ENCODE measurements at regions not wholly inside any gene's neighbourhood (a gene's known extent, or its start where the extent isn't known, plus 50 kb on each side); places are given as distances from the start of the nearest gene placed in this dataset.

DNA sequence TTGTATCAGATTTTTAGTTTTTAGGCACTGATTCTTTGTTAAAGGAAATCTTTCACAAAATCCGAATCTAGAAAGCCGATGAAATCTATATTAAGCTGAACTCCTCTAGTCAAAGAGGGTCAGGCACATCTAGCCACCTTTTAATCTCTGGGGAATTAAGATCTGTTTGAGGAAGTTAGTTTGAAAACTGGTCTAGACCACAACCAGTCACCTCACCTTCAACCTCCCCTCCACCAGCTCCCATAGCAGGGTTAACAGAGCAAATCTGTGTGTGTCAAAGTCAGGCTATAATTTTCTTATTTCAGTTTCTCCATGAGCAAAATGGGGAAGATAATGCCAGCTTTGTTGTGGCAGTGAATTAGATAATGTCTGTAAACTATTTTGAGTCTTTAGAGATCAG is 110.0 kb upstream of the IGFBP7 start:
- ChIA-PET POLR2A (no interaction called here), CTCF (interaction anchor here (0.9 to 4.0 kb wide), 4 partner anchors 14 to 57 kb away, joined by 6 to 15 read pairs (median 8); no protein-coding TSS in a partner anchor), RAD21 (ENCODE audit: unreplicated experiment) (no interaction called here), SMC1A (ENCODE audit: uncharacterized antibody, unreplicated experiment) (interaction anchor here (0.6 to 1.2 kb wide), 3 partner anchors 10 to 313 kb away, joined by 3 read pairs; partner anchors contain the start of gene REST)
- BruUV-seq (replicated peaks) = no TSS peak
- peak; percentile 79 for ATAC-seq
- H2AFZ ChIP-seq (ENCODE audit: control insufficient read depth, low read depth, low read length) = no peak overlapping the region
- H3K4me1 ChIP-seq (ENCODE audit: control insufficient read depth, insufficient read depth, low read length) = no peaks in the 10 kb centered on the region
- no peak for FAIRE-seq
- DNase-seq (ENCODE audit: low read depth, low spot score) = no peak
- no peak overlapping the region for H3K9ac ChIP-seq (ENCODE audit: control insufficient read depth, insufficient read depth, low read length)
- no peak overlapping the region for H3K4me2 ChIP-seq (ENCODE audit: control insufficient read depth, insufficient read depth)
- no peaks in the 10 kb centered on the region for H3K79me2 ChIP-seq (ENCODE audit: control insufficient read depth, insufficient read depth, low read length)
- no peaks in the 10 kb centered on the region for H3K27me3 ChIP-seq (replicated peaks in 1 of 2; ENCODE audit: control insufficient read depth in 2 of 2, insufficient read depth in 2 of 2, low read length in 1 of 2)
- 3% methylated on average over 2 of the region's 2 CpGs for WGBS (ENCODE audit: insufficient coverage, insufficient replicate concordance, low lambda C conversion rate, missing lambda C conversion rate)
- TF ChIP-seq SREBF1 (IDR thresholded peaks at IDR 0.05; ENCODE audit: low read length) = no peak
- TF ChIP-seq POLR2A (IDR thresholded peaks at IDR 0.05; ENCODE audit: low read depth, low read length) = no peak
- TF ChIP-seq GATAD2B (conservative IDR thresholded peaks at IDR 0.05; ENCODE audit: low read depth) = no peak
- TF ChIP-seq, protein P1, sequence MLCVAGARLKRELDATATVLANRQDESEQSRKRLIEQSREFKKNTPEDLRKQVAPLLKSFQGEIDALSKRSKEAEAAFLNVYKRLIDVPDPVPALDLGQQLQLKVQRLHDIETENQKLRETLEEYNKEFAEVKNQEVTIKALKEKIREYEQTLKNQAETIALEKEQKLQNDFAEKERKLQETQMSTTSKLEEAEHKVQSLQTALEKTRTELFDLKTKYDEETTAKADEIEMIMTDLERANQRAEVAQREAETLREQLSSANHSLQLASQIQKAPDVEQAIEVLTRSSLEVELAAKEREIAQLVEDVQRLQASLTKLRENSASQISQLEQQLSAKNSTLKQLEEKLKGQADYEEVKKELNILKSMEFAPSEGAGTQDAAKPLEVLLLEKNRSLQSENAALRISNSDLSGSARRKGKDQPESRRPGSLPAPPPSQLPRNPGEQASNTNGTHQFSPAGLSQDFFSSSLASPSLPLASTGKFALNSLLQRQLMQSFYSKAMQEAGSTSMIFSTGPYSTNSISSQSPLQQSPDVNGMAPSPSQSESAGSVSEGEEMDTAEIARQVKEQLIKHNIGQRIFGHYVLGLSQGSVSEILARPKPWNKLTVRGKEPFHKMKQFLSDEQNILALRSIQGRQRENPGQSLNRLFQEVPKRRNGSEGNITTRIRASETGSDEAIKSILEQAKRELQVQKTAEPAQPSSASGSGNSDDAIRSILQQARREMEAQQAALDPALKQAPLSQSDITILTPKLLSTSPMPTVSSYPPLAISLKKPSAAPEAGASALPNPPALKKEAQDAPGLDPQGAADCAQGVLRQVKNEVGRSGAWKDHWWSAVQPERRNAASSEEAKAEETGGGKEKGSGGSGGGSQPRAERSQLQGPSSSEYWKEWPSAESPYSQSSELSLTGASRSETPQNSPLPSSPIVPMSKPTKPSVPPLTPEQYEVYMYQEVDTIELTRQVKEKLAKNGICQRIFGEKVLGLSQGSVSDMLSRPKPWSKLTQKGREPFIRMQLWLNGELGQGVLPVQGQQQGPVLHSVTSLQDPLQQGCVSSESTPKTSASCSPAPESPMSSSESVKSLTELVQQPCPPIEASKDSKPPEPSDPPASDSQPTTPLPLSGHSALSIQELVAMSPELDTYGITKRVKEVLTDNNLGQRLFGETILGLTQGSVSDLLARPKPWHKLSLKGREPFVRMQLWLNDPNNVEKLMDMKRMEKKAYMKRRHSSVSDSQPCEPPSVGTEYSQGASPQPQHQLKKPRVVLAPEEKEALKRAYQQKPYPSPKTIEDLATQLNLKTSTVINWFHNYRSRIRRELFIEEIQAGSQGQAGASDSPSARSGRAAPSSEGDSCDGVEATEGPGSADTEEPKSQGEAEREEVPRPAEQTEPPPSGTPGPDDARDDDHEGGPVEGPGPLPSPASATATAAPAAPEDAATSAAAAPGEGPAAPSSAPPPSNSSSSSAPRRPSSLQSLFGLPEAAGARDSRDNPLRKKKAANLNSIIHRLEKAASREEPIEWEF (IDR thresholded peaks at IDR 0.05; ENCODE audit: insufficient replicate concordance, low read depth, low read length) = no peak
- TF ChIP-seq CBX3 (IDR thresholded peaks at IDR 0.05; ENCODE audit: borderline replicate concordance, low read depth) = no peak
- TF ChIP-seq TAF1 (IDR thresholded peaks at IDR 0.05; ENCODE audit: borderline replicate concordance, low read depth, low read length) = no peak
- TF ChIP-seq CEBPB (IDR thresholded peaks at IDR 0.05; ENCODE audit: borderline replicate concordance in 1 of 2, low read depth in 2 of 2, low read length in 2 of 2) = no peak
- H3K36me3 ChIP-seq (ENCODE audit: control insufficient read depth in 2 of 2, insufficient read depth in 2 of 2, low read length in 1 of 2) = no peaks in the 10 kb centered on the region
- intact Hi-C loops (cut with micrococcal nuclease; ENCODE audit: unreplicated experiment) (no loop called here), in situ Hi-C loops (cut with MboI) (no loop called here)
- no peaks in the 10 kb centered on the region for H3K9me3 ChIP-seq (replicated peaks; ENCODE audit: control insufficient read depth, insufficient read depth, low read length)
- no peaks in the 10 kb centered on the region for H4K20me1 ChIP-seq (ENCODE audit: control insufficient read depth, insufficient read depth)
- no peak overlapping the region for H3K4me3 ChIP-seq
- no peak overlapping the region for H3K27ac ChIP-seq (ENCODE audit: control insufficient read depth, insufficient read depth)

Measured in GM12878 (cell line).